Endothelial cell of umbilical vein (primary cell): ENCODE measurements at regions not wholly inside any gene's neighbourhood (a gene's known extent, or its start where the extent isn't known, plus 50 kb on each side); places are given as distances from the start of the nearest gene placed in this dataset.

Experiments used
- CTCF ChIP-seq, 2 donors: IDR thresholded peaks; 1 replicate in 1 of 2; 2 replicates in 1 of 2; pipeline ENCODE4 v1.5.1; 2011; ENCODE audit warnings: low read length in 2 of 2, mild to moderate bottlenecking in 2 of 2, moderate library complexity in 2 of 2, control low read depth in 1 of 2, inconsistent platforms in 1 of 2, low read depth in 1 of 2; ENCODE audit not compliant: insufficient read depth in 1 of 2; ENCODE audit errors: extremely low read depth in 1 of 2
- JUN ChIP-seq: IDR thresholded peaks from 2 replicates; pipeline ENCODE4 v1.6.1; 2011; ENCODE audit warnings: borderline replicate concordance, low read depth; ENCODE audit not compliant: insufficient read length, insufficient read depth
- POLR2A ChIP-seq: IDR thresholded peaks from 2 replicates; pipeline ENCODE4 v1.6.1; 2012; ENCODE audit warnings: low read depth, mild to moderate bottlenecking, control low read depth, low read length

- TF ChIP-seq CTCF (IDR thresholded peaks at IDR 0.05; ENCODE audit: extremely low read depth in 1 of 2, insufficient read depth in 1 of 2, low read depth in 1 of 2, low read length in 2 of 2) (no peak), JUN (peak; percentile 83), POLR2A (no peak)
These were observed 89.3 kb downstream of the FEM1C start for GRCh38 chr5:115455301-115455707.
